ENCODE measurements at regions not wholly inside any gene's neighbourhood (a gene's known extent, or its start where the extent isn't known, plus 50 kb on each side); places are given as distances from the start of the nearest gene placed in this dataset.

DNA sequence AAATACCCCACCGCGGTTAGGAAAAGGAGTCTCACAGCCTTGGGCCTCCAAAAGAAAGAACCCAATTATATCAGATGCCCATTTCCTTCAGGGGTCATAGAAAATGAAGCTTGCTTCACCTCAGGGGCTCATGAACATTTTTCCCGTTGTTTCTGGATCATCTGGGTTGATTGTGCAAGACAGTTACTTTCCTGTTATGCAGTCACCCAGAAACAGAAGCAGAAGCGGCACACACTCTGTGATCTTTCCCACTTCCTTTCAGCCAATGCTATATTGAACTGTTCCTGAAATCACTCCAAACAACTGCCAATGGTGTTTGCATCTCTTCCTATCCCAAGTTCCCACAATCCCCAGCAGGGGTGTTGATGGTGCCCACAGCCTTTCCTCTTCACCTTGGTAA lies 295.6 kb upstream of the RASGRP1 start:
- ChIA-PET POLR2A (ENCODE audit: low non-redundant PET) (no interaction called here), CTCF (interaction anchor here (0.6 kb wide), 2 partner anchors 83 to 1314 kb away, joined by 3 read pairs; no protein-coding TSS in a partner anchor)
- no peak overlapping the region for H3K27ac ChIP-seq
- DNase-seq (ENCODE audit: low spot score): no peak
- no peak for TF ChIP-seq CTCF (conservative IDR thresholded peaks at IDR 0.05; ENCODE audit: low read depth)

DNA sequence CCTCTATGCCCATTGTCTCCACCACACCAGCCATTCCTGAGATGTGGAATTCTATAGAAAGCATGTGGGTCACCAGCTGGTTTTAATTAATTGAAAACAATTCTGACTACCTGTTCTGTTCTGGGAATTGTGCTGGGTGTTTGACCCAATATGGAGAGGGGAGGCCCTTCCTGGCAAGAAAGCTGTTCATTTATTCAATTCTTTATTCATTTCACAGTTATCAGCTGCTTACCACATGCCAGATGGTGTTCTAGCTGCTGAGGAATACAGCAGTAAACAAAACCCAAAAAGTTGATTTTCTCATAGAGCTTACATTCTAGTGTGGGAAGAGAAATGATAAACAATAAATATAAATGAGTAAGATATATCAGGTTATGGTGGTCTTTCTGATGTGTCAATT lies 296.1 kb upstream of the RASGRP1 start:
- ChIA-PET CTCF (interaction anchor here (0.6 to 0.7 kb wide), 2 partner anchors 70 to 1313 kb away, joined by 3 to 5 read pairs; no protein-coding TSS in a partner anchor), POLR2A (ENCODE audit: low non-redundant PET) (no interaction called here)
- DNase-seq (ENCODE audit: low spot score): no peak
- no peak for TF ChIP-seq CTCF (conservative IDR thresholded peaks at IDR 0.05; ENCODE audit: low read depth)
- H3K27ac ChIP-seq: no peak overlapping the region

DNA sequence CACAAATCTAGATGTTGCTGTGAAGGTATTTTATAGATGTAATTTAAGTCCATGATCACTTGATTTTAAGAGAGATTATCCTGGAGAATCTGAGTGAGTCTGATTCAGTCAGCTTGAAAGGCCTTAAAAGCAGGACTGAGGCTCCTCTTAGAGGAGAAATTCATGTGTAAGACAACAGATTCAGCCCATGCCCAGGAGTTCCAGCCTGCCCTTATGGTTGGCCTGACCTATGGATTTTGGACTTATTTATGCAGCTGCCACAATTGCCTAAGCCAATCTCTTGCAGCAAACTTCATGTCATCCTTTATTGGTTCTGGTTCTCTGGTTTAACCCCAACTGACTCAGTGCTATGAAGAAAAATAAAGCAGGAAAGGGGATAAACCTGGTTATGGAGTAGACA lies 296.5 kb upstream of the RASGRP1 start:
- no peak for DNase-seq (ENCODE audit: low spot score)
- no peak overlapping the region for H3K27ac ChIP-seq
- ChIA-PET CTCF (interaction anchor here (0.7 kb wide), 2 partner anchors 38 to 71 kb away, joined by 3 to 5 read pairs; no protein-coding TSS in a partner anchor), POLR2A (ENCODE audit: low non-redundant PET) (no interaction called here)
- no peak for TF ChIP-seq CTCF (conservative IDR thresholded peaks at IDR 0.05; ENCODE audit: low read depth)

- DNase-seq (ENCODE audit: low spot score): no peak
- POLR2A ChIA-PET (ENCODE audit: low non-redundant PET): no interaction called here
- CTCF ChIA-PET: no interaction called here
- no peak for TF ChIP-seq CTCF (conservative IDR thresholded peaks at IDR 0.05; ENCODE audit: low read depth)
- H3K27ac ChIP-seq: no peak overlapping the region
Observed at GRCh38 chr15:38862099-38862498, 297.5 kb upstream of the RASGRP1 start.

- DNase-seq (ENCODE audit: low spot score): no peak
- H3K27ac ChIP-seq: no peak overlapping the region
- POLR2A ChIA-PET (ENCODE audit: low non-redundant PET): no interaction called here
- TF ChIP-seq CTCF (conservative IDR thresholded peaks at IDR 0.05; ENCODE audit: low read depth): no peak
- CTCF ChIA-PET: no interaction called here
Observed at GRCh38 chr15:38863381-38863780, 298.8 kb upstream of the RASGRP1 start.

DNA sequence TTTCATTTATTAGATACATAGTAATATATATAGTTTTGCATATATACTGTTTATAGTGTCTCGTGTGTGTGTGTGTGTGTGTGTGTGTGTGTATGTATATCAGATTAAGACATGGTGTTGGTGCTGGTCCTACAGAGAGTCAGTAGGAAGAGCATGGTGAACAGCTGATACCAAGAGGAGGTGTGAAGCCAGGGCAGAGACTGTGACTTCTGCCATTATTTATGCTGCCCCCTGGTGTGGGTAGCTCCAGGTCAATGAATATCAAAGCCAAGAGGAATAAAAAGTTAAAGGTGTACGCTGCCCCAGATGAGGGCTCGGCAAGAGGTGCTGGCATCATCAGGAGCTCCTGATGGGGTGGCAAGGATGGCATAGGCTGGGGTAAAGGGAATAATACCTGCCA lies 299.5 kb upstream of the RASGRP1 start:
- CTCF ChIA-PET: no interaction called here
- POLR2A ChIA-PET (ENCODE audit: low non-redundant PET): no interaction called here
- DNase-seq (ENCODE audit: low spot score): no peak
- TF ChIP-seq CTCF (conservative IDR thresholded peaks at IDR 0.05; ENCODE audit: low read depth): no peak
- H3K27ac ChIP-seq: no peak overlapping the region

Measured in RWPE1 (cell line).